ENCODE measurements at regions not wholly inside any gene's neighbourhood (a gene's known extent, or its start where the extent isn't known, plus 50 kb on each side); places are given as distances from the start of the nearest gene placed in this dataset.

- no peak for TF ChIP-seq CTCF (IDR thresholded peaks at IDR 0.05)
- no peak for TF ChIP-seq POLR2A (IDR thresholded peaks at IDR 0.05)
Observed at GRCh38 chr6:137362878-137363804, 131.1 kb downstream of the OLIG3 start.

Measured in esophagus squamous epithelium (tissue), 4 donors.